Natural killer cell (primary cell): ENCODE measurements at regions not wholly inside any gene's neighbourhood (a gene's known extent, or its start where the extent isn't known, plus 50 kb on each side); places are given as distances from the start of the nearest gene placed in this dataset.

Experiments
- ATAC-seq, 3 donors: fragments of 150-1000 bp in 2 of 3; fragments of 200-7000 bp in 1 of 3; cut with Tn5 transposase; 1 replicate in 1 of 3; 2 replicates in 2 of 3; pipeline ENCODE4 v1.10.0; 2021; ENCODE audit warnings: mild to moderate bottlenecking in 2 of 3, moderate library complexity in 2 of 3
- DNase-seq, 2 donors: peaks; one replicate each; pipeline versions ENCODE4 v3.0.0 to v3.0.0-alpha.2; 2013 to 2021; ENCODE audit warnings: mixed read lengths in 1 of 2
- H3K27ac ChIP-seq: one replicate; pipeline ENCODE4 v1.5.1; 2013; ENCODE audit warnings: mild to moderate bottlenecking, low read length
- H3K27me3 ChIP-seq: one replicate; pipeline ENCODE4 v1.6.1; 2013; ENCODE audit warnings: low read length; ENCODE audit not compliant: control insufficient read depth, insufficient read depth
- H3K36me3 ChIP-seq: one replicate; pipeline ENCODE4 v1.6.1; 2013; ENCODE audit warnings: low read length; ENCODE audit not compliant: control insufficient read depth, insufficient read depth
- H3K4me1 ChIP-seq: one replicate; pipeline ENCODE4 v1.6.1; 2013; ENCODE audit warnings: low read length; ENCODE audit not compliant: control insufficient read depth, insufficient read depth
- H3K4me3 ChIP-seq: one replicate; pipeline ENCODE4 v1.5.1; 2013; ENCODE audit warnings: low read length
- H3K9me3 ChIP-seq: one replicate; pipeline ENCODE4 v1.6.1; 2013; ENCODE audit warnings: low read length; ENCODE audit not compliant: control insufficient read depth, insufficient read depth
- H3K27ac Mint-ChIP-seq, 2 donors: one replicate each; pipeline ENCODE4 v1.8.0; 2022; ENCODE audit warnings: mild to moderate bottlenecking in 2 of 2, mixed read lengths in 2 of 2, moderate library complexity in 1 of 2
- H3K27me3 Mint-ChIP-seq, 2 donors: one replicate each; pipeline ENCODE4 v1.8.0; 2022; ENCODE audit warnings: low read depth in 2 of 2, mixed read lengths in 2 of 2
- H3K36me3 Mint-ChIP-seq: one replicate; pipeline ENCODE4 v1.8.0; 2022; ENCODE audit warnings: mixed read lengths
- H3K4me1 Mint-ChIP-seq, 2 donors: one replicate each; pipeline ENCODE4 v1.8.0; 2022; ENCODE audit warnings: mixed read lengths in 2 of 2
- H3K4me3 Mint-ChIP-seq: one replicate; pipeline ENCODE4 v1.8.0; 2022; ENCODE audit warnings: mild to moderate bottlenecking, moderate library complexity, mixed read lengths
- H3K9me3 Mint-ChIP-seq, 2 donors: one replicate each; pipeline ENCODE4 v1.8.0; 2022; ENCODE audit warnings: mixed read lengths in 2 of 2
- CTCF ChIP-seq: fragments of 200-600 bp; IDR thresholded peaks from one replicate; pipeline ENCODE4 v1.8.0; 2022; ENCODE audit warnings: antibody characterized with exemption
- WGBS: methylation state at CpG from one replicate; pipeline ENCODE4 v1.1.7; 2013; ENCODE audit warnings: missing lambda C conversion rate; ENCODE audit not compliant: insufficient coverage; 5-methylcytosine and 5-hydroxymethylcytosine counted together
- intact Hi-C: fragments of 100-400 bp; cut with micrococcal nuclease; formaldehyde crosslinking; loops from one replicate; pipeline ENCODE4 v1.14.2; 2022

GRCh38 chr2:39851251-39851650 is 72.2 kb upstream of the THUMPD2 start:
- H3K4me1 Mint-ChIP-seq: peaks cover 15 to 19% of the 10 kb centered on the region in 2 donors
- intact Hi-C loops: no loop called here
- H3K4me3 Mint-ChIP-seq: no peak overlapping the region
- no peaks in the 10 kb centered on the region for H3K36me3 ChIP-seq
- H3K27ac ChIP-seq: no peak overlapping the region
- peaks cover 6% of the 10 kb centered on the region for H3K4me1 ChIP-seq
- no peaks in the 10 kb centered on the region for H3K9me3 Mint-ChIP-seq
- H3K27ac Mint-ChIP-seq: no peak overlapping the region
- no peaks in the 10 kb centered on the region for H3K9me3 ChIP-seq
- no peak for DNase-seq
- no peaks in the 10 kb centered on the region for H3K36me3 Mint-ChIP-seq
- H3K27me3 ChIP-seq: no peaks in the 10 kb centered on the region
- H3K4me3 ChIP-seq: no peak overlapping the region
- peaks cover 3 to 4% of the 10 kb centered on the region in 2 donors for H3K27me3 Mint-ChIP-seq
- 75% methylated on average over 8 of the region's 8 CpGs for WGBS
- TF ChIP-seq CTCF: no peak
- no peak for ATAC-seq

GRCh38 chr2:39849982-39850526 is 71.0 kb upstream of the THUMPD2 start:
- Histone ChIP-seq H3K27me3 (no peaks in the 10 kb centered on the region), H3K36me3 (no peaks in the 10 kb centered on the region), H3K4me3 (no peak overlapping the region), H3K4me1 (peaks cover 6% of the 10 kb centered on the region), H3K27ac (no peak overlapping the region), H3K9me3 (no peaks in the 10 kb centered on the region)
- Mint-ChIP-seq H3K27me3 (peaks cover 3 to 4% of the 10 kb centered on the region in 2 donors), H3K27ac (no peak overlapping the region), H3K9me3 (no peaks in the 10 kb centered on the region), H3K36me3 (no peaks in the 10 kb centered on the region), H3K4me1 (peaks cover 15 to 19% of the 10 kb centered on the region in 2 donors), H3K4me3 (no peak overlapping the region)
- ATAC-seq (no peak), DNase-seq (no peak)
- TF ChIP-seq CTCF: no peak
- intact Hi-C loops: no loop called here
- WGBS: 65% methylated on average over 3 of the region's 4 CpGs

DNA sequence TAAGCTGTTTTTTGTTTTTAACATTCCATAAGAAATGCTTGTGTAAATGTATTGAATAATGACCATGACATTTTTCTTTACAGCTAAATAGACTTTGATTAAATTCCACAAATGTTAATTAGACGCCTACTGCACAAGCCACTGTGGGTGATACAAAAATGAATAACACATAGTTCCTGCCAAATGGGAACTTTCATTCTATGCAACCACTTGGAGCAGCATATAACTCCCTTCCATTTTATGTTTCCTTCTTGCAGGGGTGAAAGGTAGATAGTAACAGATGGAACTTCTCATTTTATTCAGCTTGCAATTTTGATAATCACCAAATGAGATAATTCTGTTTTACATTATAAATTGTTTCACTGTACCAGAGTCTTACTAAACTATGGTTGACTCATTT is 70.0 kb upstream of the THUMPD2 start:
- H3K36me3 ChIP-seq: no peaks in the 10 kb centered on the region
- no peaks in the 10 kb centered on the region for H3K9me3 ChIP-seq
- no peak for ATAC-seq
- intact Hi-C loops: no loop called here
- H3K27ac ChIP-seq: no peak overlapping the region
- H3K4me1 Mint-ChIP-seq: peaks cover 15 to 19% of the 10 kb centered on the region in 2 donors
- H3K27ac Mint-ChIP-seq: no peak overlapping the region
- H3K9me3 Mint-ChIP-seq: no peaks in the 10 kb centered on the region
- H3K36me3 Mint-ChIP-seq: no peaks in the 10 kb centered on the region
- H3K27me3 ChIP-seq: no peaks in the 10 kb centered on the region
- H3K4me3 ChIP-seq: no peak overlapping the region
- no peak overlapping the region for H3K4me3 Mint-ChIP-seq
- no peak for TF ChIP-seq CTCF
- no peak for DNase-seq
- no peaks in the 10 kb centered on the region for H3K27me3 Mint-ChIP-seq
- no CpG with 5 or more reads among the region's 1 CpG for WGBS
- H3K4me1 ChIP-seq: peaks cover 6% of the 10 kb centered on the region

DNA sequence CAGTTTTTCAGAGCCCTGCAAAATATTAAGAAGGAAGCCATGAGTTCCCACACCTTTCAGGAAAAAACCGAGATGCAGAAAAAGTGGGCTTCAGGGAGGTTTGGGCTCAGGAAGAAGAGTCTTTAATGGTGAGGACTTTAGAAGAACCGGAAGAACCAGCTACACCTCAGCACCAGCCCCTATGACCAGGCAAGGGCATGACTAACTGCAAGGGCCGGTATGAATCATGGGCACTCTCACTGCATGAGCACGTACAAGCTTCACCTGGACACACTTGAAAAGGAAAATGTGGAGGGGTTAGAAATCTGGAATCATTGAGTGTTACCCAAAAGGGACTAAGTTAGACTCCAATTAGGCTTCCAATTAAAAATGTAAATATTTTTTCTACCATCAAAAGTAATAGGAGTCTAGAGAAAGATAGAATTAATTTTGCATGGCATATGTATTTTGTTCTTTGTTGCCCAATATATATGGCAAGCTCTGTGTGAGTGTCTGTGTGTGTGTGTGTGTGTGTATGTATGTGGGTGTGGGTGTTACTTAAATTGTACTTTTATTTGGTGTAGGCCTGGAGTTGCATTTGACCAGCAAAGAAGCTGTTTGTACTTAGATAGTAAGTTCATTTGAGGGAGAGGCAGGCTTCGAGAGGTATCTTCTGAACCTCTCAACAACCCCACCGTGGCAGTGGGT is 66.5 kb upstream of the THUMPD2 start:
- intact Hi-C loops: no loop called here
- DNase-seq (no peak), ATAC-seq (no peak)
- Mint-ChIP-seq H3K9me3 (no peaks in the 10 kb centered on the region), H3K27ac (no peak overlapping the region), H3K36me3 (no peaks in the 10 kb centered on the region), H3K4me1 (peaks cover 0 to 4% of the 10 kb centered on the region in 2 donors), H3K27me3 (no peaks in the 10 kb centered on the region), H3K4me3 (no peak overlapping the region)
- Histone ChIP-seq H3K27ac (no peak overlapping the region), H3K27me3 (no peaks in the 10 kb centered on the region), H3K9me3 (no peaks in the 10 kb centered on the region), H3K4me1 (no peaks in the 10 kb centered on the region), H3K36me3 (no peaks in the 10 kb centered on the region), H3K4me3 (no peak overlapping the region)
- 74% methylated on average over 6 of the region's 6 CpGs for WGBS
- TF ChIP-seq CTCF: no peak
